ENCODE measurements at regions not wholly inside any gene's neighbourhood (a gene's known extent, or its start where the extent isn't known, plus 50 kb on each side); places are given as distances from the start of the nearest gene placed in this dataset.

DNA sequence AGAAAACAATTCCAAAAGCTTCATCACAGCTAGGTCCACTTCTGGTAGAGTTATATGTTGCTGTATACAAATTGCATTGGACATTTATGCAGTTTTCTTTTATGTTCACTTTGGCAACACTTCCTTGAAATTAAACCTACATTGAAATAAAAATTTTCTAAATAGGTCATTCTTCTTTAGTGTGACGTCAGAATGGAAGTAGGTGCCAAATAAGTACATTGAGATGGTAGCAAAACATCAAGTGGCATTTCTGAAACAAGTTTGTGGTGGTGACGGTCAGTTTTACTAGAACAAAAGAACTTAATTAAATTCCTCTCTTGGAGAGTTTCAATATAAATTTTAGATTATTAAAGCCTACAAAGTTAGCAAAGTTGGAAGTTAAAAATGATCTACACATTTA lies 895.1 kb downstream of the CDH9 start:
- no peaks in the 10 kb centered on the region for H3K9me2 ChIP-seq (replicated peaks; ENCODE audit: control insufficient read depth, low read length)
- H3K27me3 ChIP-seq (ENCODE audit: control insufficient read depth, low read length): no peaks in the 10 kb centered on the region
- no peak overlapping the region for H3K4me3 ChIP-seq (ENCODE audit: low read length)
- no peak overlapping the region for H3K27ac ChIP-seq (ENCODE audit: low read depth, low read length)
- TF ChIP-seq EZH2phosphoT487 (IDR thresholded peaks at IDR 0.05; ENCODE audit: borderline replicate concordance, low read length) (no peak), CTCF (IDR thresholded peaks at IDR 0.05; ENCODE audit: low read depth, low read length, poor library complexity, severe bottlenecking) (no peak)
- H3K79me2 ChIP-seq (ENCODE audit: control insufficient read depth, low read length): no peaks in the 10 kb centered on the region
- no peak overlapping the region for H3K4me2 ChIP-seq (ENCODE audit: low read length)
- no peaks in the 10 kb centered on the region for H3F3A ChIP-seq (ENCODE audit: control insufficient read depth, insufficient read depth)
- no peaks in the 10 kb centered on the region for H4K20me1 ChIP-seq (ENCODE audit: control insufficient read depth, insufficient read depth, low read depth, low read length)
- no peaks in the 10 kb centered on the region for H3K4me1 ChIP-seq (ENCODE audit: control insufficient read depth, low read length)
- H3K9me3 ChIP-seq (ENCODE audit: control insufficient read depth, insufficient read depth, low read length): no peaks in the 10 kb centered on the region; the same call in 1 of the 2 replicates
- no peaks in the 10 kb centered on the region for H3K36me3 ChIP-seq (ENCODE audit: control insufficient read depth, low read length)

GRCh38 chr5:26121338-26121737 lies 917.0 kb downstream of the CDH9 start:
- no peak overlapping the region for H3K4me2 ChIP-seq (ENCODE audit: low read length)
- H3K79me2 ChIP-seq (ENCODE audit: control insufficient read depth, low read length): no peaks in the 10 kb centered on the region
- H3K9me2 ChIP-seq (replicated peaks; ENCODE audit: control insufficient read depth, low read length): no peaks in the 10 kb centered on the region
- TF ChIP-seq EZH2phosphoT487 (IDR thresholded peaks at IDR 0.05; ENCODE audit: borderline replicate concordance, low read length) (no peak), CTCF (IDR thresholded peaks at IDR 0.05; ENCODE audit: low read depth, low read length, poor library complexity, severe bottlenecking) (no peak)
- H3K4me3 ChIP-seq (ENCODE audit: low read length): no peak overlapping the region
- no peaks in the 10 kb centered on the region for H3K9me3 ChIP-seq (ENCODE audit: control insufficient read depth, insufficient read depth, low read length)
- H3K27me3 ChIP-seq (ENCODE audit: control insufficient read depth, low read length): no peaks in the 10 kb centered on the region
- no peaks in the 10 kb centered on the region for H3K4me1 ChIP-seq (ENCODE audit: control insufficient read depth, low read length)
- H4K20me1 ChIP-seq (ENCODE audit: control insufficient read depth, insufficient read depth, low read depth, low read length): no peaks in the 10 kb centered on the region
- H3F3A ChIP-seq (ENCODE audit: control insufficient read depth, insufficient read depth): no peaks in the 10 kb centered on the region
- H3K36me3 ChIP-seq (ENCODE audit: control insufficient read depth, low read length): no peaks in the 10 kb centered on the region
- no peak overlapping the region for H3K27ac ChIP-seq (ENCODE audit: low read depth, low read length)

DNA sequence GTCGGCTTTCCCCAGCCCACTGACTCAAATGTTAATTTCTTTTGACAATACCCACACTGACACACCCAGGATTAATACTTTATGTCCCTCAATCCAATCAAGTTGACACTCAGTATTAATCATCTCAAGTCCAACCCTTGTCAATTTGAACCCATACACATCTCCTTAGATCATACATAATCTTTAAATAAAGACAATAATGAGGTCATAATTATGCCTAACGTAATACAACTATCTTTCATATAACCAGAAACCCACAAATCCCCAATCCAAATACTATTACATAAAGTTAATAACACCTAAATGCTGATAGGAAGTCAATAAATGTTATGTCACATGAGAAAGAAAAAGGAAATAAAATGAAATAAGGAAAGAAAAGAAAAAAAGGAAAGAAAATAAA lies 934.2 kb downstream of the CDH9 start:
- TF ChIP-seq CTCF (IDR thresholded peaks at IDR 0.05; ENCODE audit: low read depth, low read length, poor library complexity, severe bottlenecking) (no peak), EZH2phosphoT487 (IDR thresholded peaks at IDR 0.05; ENCODE audit: borderline replicate concordance, low read length) (no peak)
- H3K4me1 ChIP-seq (ENCODE audit: control insufficient read depth, low read length): no peaks in the 10 kb centered on the region

GRCh38 chr5:26060212-26060611 lies 978.2 kb downstream of the CDH9 start:
- no peak overlapping the region for H3K27ac ChIP-seq (ENCODE audit: low read depth, low read length)
- no peaks in the 10 kb centered on the region for H4K20me1 ChIP-seq (ENCODE audit: control insufficient read depth, insufficient read depth, low read depth, low read length)
- no peaks in the 10 kb centered on the region for H3K9me2 ChIP-seq (replicated peaks; ENCODE audit: control insufficient read depth, low read length)
- no peaks in the 10 kb centered on the region for H3K27me3 ChIP-seq (ENCODE audit: control insufficient read depth, low read length)
- no peaks in the 10 kb centered on the region for H3K79me2 ChIP-seq (ENCODE audit: control insufficient read depth, low read length)
- no peak overlapping the region for H3K4me3 ChIP-seq (ENCODE audit: low read length)
- no peaks in the 10 kb centered on the region for H3K9me3 ChIP-seq (ENCODE audit: control insufficient read depth, insufficient read depth, low read length)
- H3K4me1 ChIP-seq (ENCODE audit: control insufficient read depth, low read length): no peaks in the 10 kb centered on the region
- TF ChIP-seq CTCF (IDR thresholded peaks at IDR 0.05; ENCODE audit: low read depth, low read length, poor library complexity, severe bottlenecking) (no peak), EZH2phosphoT487 (IDR thresholded peaks at IDR 0.05; ENCODE audit: borderline replicate concordance, low read length) (no peak)
- H3F3A ChIP-seq (ENCODE audit: control insufficient read depth, insufficient read depth): no peaks in the 10 kb centered on the region
- H3K36me3 ChIP-seq (ENCODE audit: control insufficient read depth, low read length): no peaks in the 10 kb centered on the region
- H3K4me2 ChIP-seq (ENCODE audit: low read length): no peak overlapping the region

More for the DNA sequence above, 934.2 kb downstream of the CDH9 start:
- H3K27me3 ChIP-seq (ENCODE audit: control insufficient read depth, low read length): no peaks in the 10 kb centered on the region
- no peaks in the 10 kb centered on the region for H3F3A ChIP-seq (ENCODE audit: control insufficient read depth, insufficient read depth)
- H3K9me2 ChIP-seq (replicated peaks; ENCODE audit: control insufficient read depth, low read length): no peaks in the 10 kb centered on the region
- H3K9me3 ChIP-seq (ENCODE audit: control insufficient read depth, insufficient read depth, low read length): no peaks in the 10 kb centered on the region
- H3K27ac ChIP-seq (ENCODE audit: low read depth, low read length): no peak overlapping the region
- H4K20me1 ChIP-seq (ENCODE audit: control insufficient read depth, insufficient read depth, low read depth, low read length): no peaks in the 10 kb centered on the region
- no peaks in the 10 kb centered on the region for H3K79me2 ChIP-seq (ENCODE audit: control insufficient read depth, low read length)
- no peak overlapping the region for H3K4me2 ChIP-seq (ENCODE audit: low read length)
- H3K36me3 ChIP-seq (ENCODE audit: control insufficient read depth, low read length): no peaks in the 10 kb centered on the region
- no peak overlapping the region for H3K4me3 ChIP-seq (ENCODE audit: low read length)

Data from DOHH2 (cell line).